ENCODE measurements at regions not wholly inside any gene's neighbourhood (a gene's known extent, or its start where the extent isn't known, plus 50 kb on each side); places are given as distances from the start of the nearest gene placed in this dataset.
"Not testable (repeated sequence)": the region's sequence is repeated elsewhere in the genome, so short reads cannot be mapped to it uniquely, and the experiment has no call there.

- not testable (repeated sequence) for DNase-seq
These were observed 75.1 kb downstream of the KBTBD2 start for GRCh38 chr7:32816409-32816948.

DNA sequence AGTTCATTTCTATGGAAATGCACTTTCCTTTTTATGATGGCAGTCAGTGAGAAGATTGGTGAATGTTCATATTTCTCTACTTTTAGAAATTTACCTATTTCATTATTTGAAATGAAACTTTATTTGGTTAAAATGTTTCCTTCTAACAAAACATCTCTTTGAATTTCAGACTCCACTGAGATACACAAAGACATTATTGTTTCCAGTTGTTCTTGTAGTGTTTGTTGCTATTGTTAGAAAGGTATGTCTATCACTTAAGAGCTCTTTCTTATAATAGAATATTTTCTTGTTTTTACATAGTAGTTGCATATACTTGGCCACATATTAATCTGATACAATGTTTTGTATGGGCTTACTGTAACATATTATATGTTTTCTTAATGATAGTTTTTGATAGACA, 76.8 kb downstream of the KBTBD2 start:
- not testable (repeated sequence) for DNase-seq

- no peak for DNase-seq
These were observed 81.7 kb downstream of the KBTBD2 start for GRCh38 chr7:32809871-32810270.

- no peak for DNase-seq
These were observed 82.2 kb downstream of the KBTBD2 start for GRCh38 chr7:32809347-32809746.

- DNase-seq: peak; percentile 2
These were observed 88.0 kb downstream of the KBTBD2 start for GRCh38 chr7:32803406-32804141.

DNA sequence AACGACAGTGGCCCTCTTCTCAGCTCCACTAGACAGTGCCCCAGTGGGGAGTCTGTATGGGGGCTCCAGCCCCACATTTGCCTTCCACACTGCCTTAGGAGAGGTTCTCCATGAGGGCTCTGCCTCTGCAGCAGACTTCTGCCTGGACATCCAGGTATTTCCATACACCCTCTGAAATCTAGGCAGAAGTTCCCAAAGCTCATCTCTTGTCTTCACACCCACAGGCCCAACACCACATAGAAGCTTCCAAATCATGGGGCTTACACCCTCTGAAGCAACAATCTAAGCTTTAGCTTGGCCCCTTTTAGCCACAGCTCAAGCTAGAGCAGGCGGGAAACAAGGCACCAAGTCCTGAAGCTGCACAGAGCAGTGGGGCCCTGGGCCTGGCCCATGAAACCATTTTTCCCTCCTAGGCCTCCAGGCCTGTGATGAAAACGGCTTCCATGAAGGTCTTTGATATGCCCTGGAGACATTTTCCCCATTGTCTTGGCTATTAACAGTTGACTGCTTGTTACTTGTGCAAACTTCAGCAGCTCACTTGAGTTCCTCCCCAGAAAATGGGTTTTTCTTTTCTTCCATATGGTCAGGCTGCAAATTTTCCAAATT, 89.2 kb downstream of the KBTBD2 start:
- no peak for DNase-seq

DNA sequence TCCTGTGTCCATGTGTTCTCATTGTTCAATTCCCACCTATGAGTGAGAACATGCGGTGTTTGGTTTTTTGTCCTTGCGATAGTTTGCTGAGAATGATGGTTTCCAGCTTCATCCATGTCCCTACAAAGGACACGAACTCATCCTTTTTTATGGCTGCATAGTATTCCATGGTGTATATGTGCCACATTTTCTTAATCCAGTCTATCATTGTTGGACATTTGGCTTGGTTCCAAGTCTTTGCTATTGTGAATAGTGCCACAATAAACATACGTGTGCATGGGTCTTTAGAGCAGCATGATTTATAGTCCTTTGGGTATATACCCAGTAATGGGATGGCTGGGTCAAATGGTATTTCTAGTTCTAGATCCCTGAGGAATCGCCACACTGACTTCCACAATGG, 98.5 kb downstream of the KBTBD2 start:
- not testable (repeated sequence) for DNase-seq

- DNase-seq: not testable (repeated sequence)
These were observed 100.7 kb downstream of the KBTBD2 start for GRCh38 chr7:32790766-32791430.

DNA sequence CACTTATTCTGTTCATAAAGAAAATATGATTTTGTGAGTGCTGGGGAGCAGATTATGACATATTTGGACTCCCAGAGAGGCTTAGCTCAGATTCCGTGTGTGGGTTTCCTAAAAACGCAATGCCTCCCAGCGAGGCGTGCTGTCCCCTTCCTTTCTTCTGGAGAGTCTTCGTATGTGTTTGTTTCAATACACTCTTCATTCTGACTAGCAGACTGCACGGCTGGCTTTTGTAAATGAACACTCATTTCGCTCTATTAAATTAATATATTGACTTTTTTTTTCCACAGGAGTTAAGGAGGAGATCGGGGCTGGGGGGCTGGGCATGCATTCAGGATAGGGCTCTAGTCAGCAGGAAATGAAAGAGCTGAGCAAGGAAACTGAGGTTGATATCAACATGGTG, 102.3 kb downstream of the KBTBD2 start:
- not testable (repeated sequence) for DNase-seq

GRCh38 chr7:32788174-32788573, 103.4 kb downstream of the KBTBD2 start:
- not testable (repeated sequence) for DNase-seq

DNA sequence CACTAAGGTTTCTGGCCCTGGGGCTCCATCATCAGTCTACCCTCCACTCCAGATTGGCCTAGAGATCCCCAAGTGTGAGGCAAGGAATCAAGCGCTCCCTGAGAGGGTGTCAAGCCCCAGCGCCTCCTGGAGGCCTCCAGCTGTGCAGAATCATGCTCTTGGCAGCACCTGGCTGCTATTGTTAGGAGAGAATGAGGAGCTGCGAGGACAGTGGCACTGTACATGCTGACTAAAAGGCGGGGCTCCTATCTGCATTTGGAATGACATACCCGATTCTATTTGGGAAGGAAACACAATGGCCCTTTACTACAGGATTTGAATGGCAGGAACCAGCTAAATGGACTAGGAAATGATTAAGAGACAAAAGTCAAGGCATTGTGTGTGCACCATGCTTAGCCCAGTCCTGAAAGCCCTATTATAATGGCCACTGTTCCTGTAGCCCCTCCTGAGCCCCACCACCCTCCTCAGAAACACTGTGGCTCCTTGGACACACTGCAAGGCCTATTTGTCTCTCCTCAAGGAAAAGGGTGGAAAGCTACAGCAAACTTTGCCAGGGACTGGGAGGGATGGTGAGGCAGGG, 106.1 kb downstream of the KBTBD2 start:
- DNase-seq: not testable (repeated sequence)

GRCh38 chr7:32779895-32780294, 111.7 kb downstream of the KBTBD2 start:
- DNase-seq: not testable (repeated sequence)

DNA sequence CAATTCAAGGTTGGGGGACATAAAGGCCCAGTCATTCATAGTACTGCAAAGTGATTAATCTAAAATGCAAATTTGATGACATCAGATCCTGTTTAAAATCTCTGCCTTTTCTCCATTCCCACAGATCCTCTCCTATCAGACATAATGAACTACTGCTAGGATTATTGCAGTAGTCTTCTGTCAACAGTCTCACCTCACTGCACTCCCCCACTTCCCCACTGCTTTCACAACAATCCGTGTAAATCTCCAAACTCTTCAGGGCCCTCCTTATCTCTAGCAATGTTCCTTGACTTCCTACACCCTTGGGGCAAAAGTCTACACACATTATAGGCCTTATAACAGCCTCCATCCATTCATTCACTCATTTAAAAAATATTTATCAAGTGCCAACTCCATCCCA, 112.4 kb downstream of the KBTBD2 start:
- no peak for DNase-seq

DNA sequence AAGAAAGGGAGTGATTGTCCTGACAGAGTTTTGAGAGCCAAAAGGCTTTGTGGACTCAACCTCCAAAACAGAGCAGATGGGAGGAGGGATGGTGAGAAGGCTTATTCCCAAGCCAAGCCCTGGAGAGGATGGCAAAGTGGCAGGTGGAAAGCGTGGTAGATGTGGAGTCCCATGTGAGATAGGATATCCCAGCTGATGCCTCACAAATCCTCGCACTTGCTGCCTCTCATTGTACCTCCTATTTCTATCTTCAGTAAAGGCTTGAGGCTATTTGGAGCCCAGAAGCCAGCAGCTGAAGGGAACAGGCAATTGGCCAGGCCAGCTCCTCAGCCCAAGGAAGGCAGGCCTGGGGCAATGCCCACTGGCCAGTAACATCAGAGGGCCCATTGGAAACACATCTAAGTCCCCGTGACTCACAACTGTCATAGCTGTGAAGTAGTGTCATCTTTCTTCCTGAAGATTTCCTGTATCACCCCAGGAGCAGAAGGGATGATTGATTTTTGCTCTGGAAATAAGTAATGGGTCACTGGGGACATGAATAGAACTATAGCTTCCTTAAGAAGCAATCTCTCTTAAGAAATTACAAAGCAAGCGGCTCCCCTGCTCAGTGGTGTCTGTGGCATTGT, 114.4 kb downstream of the KBTBD2 start:
- DNase-seq: not testable (repeated sequence)

DNA sequence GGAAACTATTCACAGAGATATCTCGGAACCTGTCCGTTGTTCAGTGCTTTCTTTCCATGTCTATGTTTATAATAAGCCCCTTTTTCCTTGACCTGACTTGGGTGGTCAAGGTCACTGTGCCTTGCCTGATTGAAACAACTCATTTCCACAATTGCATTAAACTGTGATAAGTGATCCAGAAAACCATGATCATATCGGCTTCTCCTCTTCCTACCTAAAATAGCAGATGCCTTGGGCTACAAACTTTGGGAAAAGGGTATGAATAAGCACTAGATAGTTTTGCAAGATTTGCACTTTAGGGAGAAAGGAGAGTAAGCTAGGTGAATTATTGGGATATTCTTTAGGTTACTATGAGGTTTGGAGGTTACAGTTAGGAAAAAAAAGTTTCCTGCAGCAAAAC, 115.2 kb downstream of the KBTBD2 start:
- not testable (repeated sequence) for DNase-seq

DNA sequence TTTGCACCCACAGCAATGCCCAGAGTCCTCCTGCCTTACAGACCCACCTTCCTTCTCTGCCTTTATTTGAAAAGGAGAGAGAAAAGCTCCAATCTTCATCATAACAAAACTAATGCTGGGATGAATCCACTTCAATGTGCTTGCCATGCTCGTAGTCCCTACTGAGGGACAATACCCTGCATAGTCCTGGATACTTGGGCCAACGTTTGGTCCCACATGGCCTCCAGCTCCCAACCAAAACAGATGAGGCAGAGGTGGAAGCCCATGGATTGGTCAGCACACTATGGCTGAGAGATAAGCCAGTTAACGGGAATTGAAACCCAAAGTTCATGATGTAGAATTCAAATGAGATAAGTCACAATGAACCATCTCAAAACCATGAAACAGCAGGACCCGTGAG, 115.8 kb downstream of the KBTBD2 start:
- not testable (repeated sequence) for DNase-seq

- DNase-seq: no peak
These were observed 117.0 kb downstream of the KBTBD2 start for GRCh38 chr7:32774541-32774951.

DNA sequence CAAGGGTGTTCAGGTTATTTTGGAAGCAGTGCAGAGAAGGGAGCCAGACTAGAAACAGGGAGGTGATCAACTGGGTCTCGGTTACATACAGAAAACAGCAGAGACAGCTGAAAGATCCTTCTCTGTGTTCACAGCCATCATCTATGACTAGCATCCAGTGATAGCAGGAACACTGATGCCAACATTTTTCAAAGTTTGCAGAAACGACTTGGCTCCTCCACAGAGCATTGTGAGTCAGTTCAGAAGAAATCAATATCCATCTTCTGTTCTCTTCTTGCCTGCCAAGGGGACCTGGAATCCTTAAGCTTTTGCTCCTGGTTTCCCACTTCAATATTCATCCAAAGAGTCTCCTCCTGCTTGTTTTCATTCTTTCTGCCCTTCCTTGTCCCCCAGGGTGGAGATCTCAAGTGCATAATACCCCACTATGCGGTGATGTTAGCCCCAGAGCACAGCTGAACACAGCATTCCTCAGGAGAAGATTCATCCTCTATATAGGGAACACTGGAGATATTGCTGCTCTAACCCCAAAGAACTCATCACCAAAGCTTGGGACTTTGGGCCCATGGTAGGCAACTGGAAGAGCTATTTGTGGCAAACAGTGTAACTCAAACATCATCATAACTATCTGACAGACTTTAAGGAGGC, 122.6 kb downstream of the KBTBD2 start:
- not testable (repeated sequence) for DNase-seq

- not testable (repeated sequence) for DNase-seq
These were observed 123.2 kb downstream of the KBTBD2 start for GRCh38 chr7:32768338-32768737.

- DNase-seq: not testable (repeated sequence)
These were observed 125.8 kb downstream of the KBTBD2 start for GRCh38 chr7:32765649-32766251.

GRCh38 chr7:32765185-32765584, 126.4 kb downstream of the KBTBD2 start:
- DNase-seq: no peak

DNA sequence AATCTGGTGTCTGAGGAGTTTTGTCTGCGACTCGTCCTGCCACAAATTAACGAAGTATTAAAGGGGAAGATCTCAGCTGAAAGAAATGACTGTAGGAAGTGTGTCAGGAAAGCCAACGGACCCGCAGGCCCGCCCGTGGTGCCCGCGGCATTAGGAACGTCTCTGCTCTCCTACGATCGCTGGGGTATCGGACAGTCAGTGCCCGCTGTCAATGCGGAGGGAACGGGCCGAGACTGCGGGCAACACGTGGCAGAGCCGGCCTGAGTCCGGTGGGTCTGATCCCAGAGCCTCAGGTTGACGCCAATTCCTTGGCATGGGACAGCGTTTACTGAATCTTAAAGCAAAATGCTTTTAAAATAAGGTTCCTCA, 128.7 kb downstream of the KBTBD2 start:
- DNase-seq: no peak

Measured in MV-4-11 (cell line).